ENCODE measurements at regions not wholly inside any gene's neighbourhood (a gene's known extent, or its start where the extent isn't known, plus 50 kb on each side); places are given as distances from the start of the nearest gene placed in this dataset.

DNA sequence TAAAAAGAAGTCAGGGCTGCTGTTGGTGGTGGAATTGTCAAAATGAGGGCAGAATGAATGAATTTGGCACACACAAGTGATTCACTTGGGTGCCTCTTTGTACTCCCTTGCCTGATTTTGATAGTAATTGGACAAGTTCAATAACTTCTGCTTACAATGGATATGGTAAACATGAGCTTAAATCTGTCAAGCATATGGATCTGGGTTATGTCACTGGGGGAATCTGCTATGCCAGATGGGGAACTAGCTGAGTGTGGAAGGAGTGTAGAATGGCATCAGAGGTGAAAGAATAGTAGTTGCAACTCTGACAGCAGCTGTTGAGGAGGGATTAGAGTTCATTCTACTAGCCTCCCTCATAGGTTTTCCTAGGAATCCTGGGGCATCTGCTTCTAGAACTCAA, 724.2 kb upstream of the CDH8 start:
- Histone ChIP-seq H3K27ac (ENCODE audit: low read length) (no peak overlapping the region), H3K27me3 (ENCODE audit: control insufficient read depth, insufficient read depth, low read length) (no peaks in the 10 kb centered on the region), H3K9me3 (ENCODE audit: control insufficient read depth, insufficient read depth, low read length) (peaks cover 10% of the 10 kb centered on the region), H3K4me1 (ENCODE audit: control insufficient read depth, insufficient read depth, low read length) (no peaks in the 10 kb centered on the region), H3K4me3 (ENCODE audit: low read length) (no peak overlapping the region), H3K36me3 (ENCODE audit: control insufficient read depth, insufficient read depth, low read length) (no peaks in the 10 kb centered on the region)
- no peak for ATAC-seq
- no peaks in the 10 kb centered on the region for H3K27me3 Mint-ChIP-seq (ENCODE audit: low read depth in 2 of 2)
- H3K9me3 Mint-ChIP-seq = peaks cover 19 to 27% of the 10 kb centered on the region in 2 donors
- TF ChIP-seq, protein P1, sequence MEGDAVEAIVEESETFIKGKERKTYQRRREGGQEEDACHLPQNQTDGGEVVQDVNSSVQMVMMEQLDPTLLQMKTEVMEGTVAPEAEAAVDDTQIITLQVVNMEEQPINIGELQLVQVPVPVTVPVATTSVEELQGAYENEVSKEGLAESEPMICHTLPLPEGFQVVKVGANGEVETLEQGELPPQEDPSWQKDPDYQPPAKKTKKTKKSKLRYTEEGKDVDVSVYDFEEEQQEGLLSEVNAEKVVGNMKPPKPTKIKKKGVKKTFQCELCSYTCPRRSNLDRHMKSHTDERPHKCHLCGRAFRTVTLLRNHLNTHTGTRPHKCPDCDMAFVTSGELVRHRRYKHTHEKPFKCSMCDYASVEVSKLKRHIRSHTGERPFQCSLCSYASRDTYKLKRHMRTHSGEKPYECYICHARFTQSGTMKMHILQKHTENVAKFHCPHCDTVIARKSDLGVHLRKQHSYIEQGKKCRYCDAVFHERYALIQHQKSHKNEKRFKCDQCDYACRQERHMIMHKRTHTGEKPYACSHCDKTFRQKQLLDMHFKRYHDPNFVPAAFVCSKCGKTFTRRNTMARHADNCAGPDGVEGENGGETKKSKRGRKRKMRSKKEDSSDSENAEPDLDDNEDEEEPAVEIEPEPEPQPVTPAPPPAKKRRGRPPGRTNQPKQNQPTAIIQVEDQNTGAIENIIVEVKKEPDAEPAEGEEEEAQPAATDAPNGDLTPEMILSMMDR (IDR thresholded peaks at IDR 0.05) = no peak
- H3K36me3 Mint-ChIP-seq = peaks cover 19% of the 10 kb centered on the region
- no peak overlapping the region for H3K27ac Mint-ChIP-seq
- no peak for DNase-seq
- intact Hi-C loops (cut with micrococcal nuclease) = no loop called here
- no peaks in the 10 kb centered on the region for H3K4me1 Mint-ChIP-seq
- H3K4me3 Mint-ChIP-seq = no peak overlapping the region

DNA sequence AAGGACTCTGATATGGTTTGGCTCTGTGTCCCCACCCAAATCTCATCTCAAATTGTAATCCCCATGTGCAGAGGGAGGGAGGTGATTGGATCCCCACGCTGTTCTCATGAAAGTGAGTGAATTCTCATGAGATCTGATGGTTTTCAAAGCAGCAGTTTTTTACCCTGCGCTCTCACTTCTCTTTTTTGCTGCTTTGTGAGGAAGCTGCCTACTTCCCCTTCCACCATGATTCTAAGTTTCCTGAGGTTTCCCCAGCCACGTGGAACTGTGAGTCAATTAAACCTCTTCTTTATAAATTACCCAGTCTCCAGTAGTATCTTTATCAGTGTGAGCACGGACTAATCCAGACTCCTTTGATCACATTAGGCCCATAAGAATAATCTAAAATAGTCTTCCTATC, 719.7 kb upstream of the CDH8 start:
- H3K36me3 Mint-ChIP-seq = peaks cover 20% of the 10 kb centered on the region
- no peak overlapping the region for H3K27ac Mint-ChIP-seq
- no peaks in the 10 kb centered on the region for H3K36me3 ChIP-seq (ENCODE audit: control insufficient read depth, insufficient read depth, low read length)
- intact Hi-C loops (cut with micrococcal nuclease) = no loop called here
- H3K9me3 Mint-ChIP-seq = peaks cover 17 to 23% of the 10 kb centered on the region in 2 donors
- no peak overlapping the region for H3K4me3 ChIP-seq (ENCODE audit: low read length)
- H3K27me3 ChIP-seq (ENCODE audit: control insufficient read depth, insufficient read depth, low read length) = no peaks in the 10 kb centered on the region
- H3K9me3 ChIP-seq (ENCODE audit: control insufficient read depth, insufficient read depth, low read length) = peaks cover 10% of the 10 kb centered on the region
- no peaks in the 10 kb centered on the region for H3K4me1 ChIP-seq (ENCODE audit: control insufficient read depth, insufficient read depth, low read length)
- TF ChIP-seq, protein P1 (IDR thresholded peaks at IDR 0.05) = no peak
- ATAC-seq (no peak), DNase-seq (no peak)
- no peak overlapping the region for H3K4me3 Mint-ChIP-seq
- H3K27me3 Mint-ChIP-seq (ENCODE audit: low read depth in 2 of 2) = no peaks in the 10 kb centered on the region
- WGBS (ENCODE audit: insufficient coverage) = 2% methylated on average over 4 of the region's 4 CpGs
- no peak overlapping the region for H3K27ac ChIP-seq (ENCODE audit: low read length)
- no peaks in the 10 kb centered on the region for H3K4me1 Mint-ChIP-seq

DNA sequence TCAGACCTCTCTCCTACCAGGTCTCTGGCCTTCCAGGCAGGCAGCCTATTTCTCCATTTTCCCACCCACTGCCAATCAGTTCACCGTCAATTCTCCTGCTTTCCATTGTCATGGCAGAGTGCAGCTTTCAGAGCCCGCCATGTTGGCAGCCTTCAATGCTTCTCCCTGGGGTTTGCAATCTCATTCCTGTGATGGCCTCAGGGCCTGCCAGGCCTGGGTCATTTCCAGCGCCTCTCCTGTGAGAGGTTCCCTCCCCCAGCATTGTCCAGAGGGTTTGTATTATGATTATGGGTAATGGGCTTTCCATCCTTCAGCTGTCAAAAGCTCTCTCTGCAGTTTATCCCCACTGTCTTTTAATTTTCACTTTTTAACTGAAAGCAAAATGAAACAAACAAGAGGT, 716.6 kb upstream of the CDH8 start:
- H3K27me3 ChIP-seq (ENCODE audit: control insufficient read depth, insufficient read depth, low read length) = no peaks in the 10 kb centered on the region
- H3K9me3 ChIP-seq (ENCODE audit: control insufficient read depth, insufficient read depth, low read length) = peaks cover 6% of the 10 kb centered on the region
- ATAC-seq = no peak
- H3K4me3 ChIP-seq (ENCODE audit: low read length) = no peak overlapping the region
- no peak overlapping the region for H3K27ac ChIP-seq (ENCODE audit: low read length)
- 86% methylated on average over 3 of the region's 3 CpGs for WGBS (ENCODE audit: insufficient coverage)
- DNase-seq = no peak
- Mint-ChIP-seq H3K4me3 (no peak overlapping the region), H3K36me3 (peaks cover 20% of the 10 kb centered on the region), H3K27ac (no peak overlapping the region), H3K4me1 (no peaks in the 10 kb centered on the region), H3K9me3 (peaks cover 16 to 28% of the 10 kb centered on the region in 2 donors), H3K27me3 (ENCODE audit: low read depth in 2 of 2) (no peaks in the 10 kb centered on the region)
- intact Hi-C loops (cut with micrococcal nuclease) = no loop called here
- no peaks in the 10 kb centered on the region for H3K36me3 ChIP-seq (ENCODE audit: control insufficient read depth, insufficient read depth, low read length)
- no peaks in the 10 kb centered on the region for H3K4me1 ChIP-seq (ENCODE audit: control insufficient read depth, insufficient read depth, low read length)
- TF ChIP-seq, protein P1 (IDR thresholded peaks at IDR 0.05) = no peak

DNA sequence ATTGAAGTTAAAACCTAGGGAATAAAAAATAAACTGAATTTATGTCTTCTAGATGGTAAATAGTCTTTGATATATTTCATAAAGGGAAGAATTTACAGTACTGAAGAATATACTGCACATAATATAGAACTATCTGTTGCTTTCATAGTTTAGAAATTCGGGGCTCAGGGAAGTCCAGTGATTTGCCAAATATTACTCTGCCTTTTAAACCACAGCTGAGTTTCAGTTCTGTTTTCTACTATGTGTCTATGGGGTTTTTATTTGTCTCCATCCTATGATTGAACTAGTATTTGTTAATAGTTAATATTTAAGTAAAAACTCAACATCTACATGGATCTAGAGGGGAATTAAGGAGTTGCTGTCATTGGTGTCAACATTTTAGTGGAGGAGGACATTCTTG, 715.0 kb upstream of the CDH8 start:
- Histone ChIP-seq H3K9me3 (ENCODE audit: control insufficient read depth, insufficient read depth, low read length) (peaks cover 6% of the 10 kb centered on the region), H3K4me1 (ENCODE audit: control insufficient read depth, insufficient read depth, low read length) (no peaks in the 10 kb centered on the region), H3K27me3 (ENCODE audit: control insufficient read depth, insufficient read depth, low read length) (no peaks in the 10 kb centered on the region), H3K27ac (ENCODE audit: low read length) (no peak overlapping the region), H3K36me3 (ENCODE audit: control insufficient read depth, insufficient read depth, low read length) (no peaks in the 10 kb centered on the region), H3K4me3 (ENCODE audit: low read length) (no peak overlapping the region)
- no peak for ATAC-seq
- WGBS (ENCODE audit: insufficient coverage) = 75% methylated on average over 1 of the region's 1 CpG
- no peak for DNase-seq
- Mint-ChIP-seq H3K4me1 (no peaks in the 10 kb centered on the region), H3K27me3 (ENCODE audit: low read depth in 2 of 2) (no peaks in the 10 kb centered on the region), H3K4me3 (no peak overlapping the region), H3K9me3 (peaks cover 20 to 27% of the 10 kb centered on the region in 2 donors), H3K27ac (no peak overlapping the region), H3K36me3 (peaks cover 18% of the 10 kb centered on the region)
- intact Hi-C loops (cut with micrococcal nuclease) = no loop called here
- TF ChIP-seq, protein P1 (IDR thresholded peaks at IDR 0.05) = no peak

Data from natural killer cell (primary cell).